Transverse colon (tissue), 4 donors: ENCODE measurements at regions not wholly inside any gene's neighbourhood (a gene's known extent, or its start where the extent isn't known, plus 50 kb on each side); places are given as distances from the start of the nearest gene placed in this dataset.

Source experiments
- DNase-seq: peaks from one replicate; pipeline ENCODE4 v3.0.0-alpha.2; 2019
- H3K27ac ChIP-seq, 4 donors: fragments of 200-600 bp; sonication (generic); 2 replicates each; pipeline ENCODE4 v1.5.1; 2016 to 2018; ENCODE audit warnings: inconsistent platforms in 4 of 4
- H3K27me3 ChIP-seq: fragments of 200-600 bp; sonication (generic); 2 replicates; pipeline ENCODE4 v1.5.1; 2017; ENCODE audit warnings: inconsistent platforms
- H3K36me3 ChIP-seq, 4 donors: fragments of 200-600 bp; sonication (generic); 2 replicates each; pipeline ENCODE4 v1.5.1; 2017 to 2019; ENCODE audit warnings: inconsistent platforms in 4 of 4
- H3K4me1 ChIP-seq, 4 donors: fragments of 200-600 bp; sonication (generic); 2 replicates each; pipeline ENCODE4 v1.5.1; 2017 to 2020; ENCODE audit warnings: inconsistent platforms in 4 of 4
- H3K4me3 ChIP-seq, 4 donors: fragments of 200-600 bp; sonication (generic); 1 replicate in 1 of 4; 2 replicates in 3 of 4; pipeline versions ENCODE4 v1.5.1 to v1.6.1; 2017 to 2019; ENCODE audit warnings: inconsistent platforms in 4 of 4
- H3K9me3 ChIP-seq, 2 donors: fragments of 200-600 bp; sonication (generic); 2 replicates each; pipeline ENCODE4 v1.5.1; 2017 to 2019; ENCODE audit warnings: inconsistent platforms in 2 of 2
- EP300 ChIP-seq: sonication (generic); formaldehyde crosslinking; IDR thresholded peaks from one replicate; pipeline ENCODE4 v1.6.1; 2017; ENCODE audit warnings: antibody characterized with exemption, low read depth
- POLR2A ChIP-seq: fragments of 450-650 bp; IDR thresholded peaks from one replicate; pipeline ENCODE4 v1.6.1; 2016; ENCODE audit warnings: antibody characterized with exemption, mild to moderate bottlenecking, moderate library complexity
- POLR2AphosphoS5 ChIP-seq, 3 donors: sonication (generic); formaldehyde crosslinking; IDR thresholded peaks; one replicate each; pipeline ENCODE4 v1.6.1; 2016; ENCODE audit warnings: antibody characterized with exemption in 3 of 3
- whole genome bisulfite sequencing, 2 donors: methylation state at CpG; one replicate each; pipeline ENCODE4 v1.1.5; 2018; ENCODE audit warnings: low coverage in 1 of 2; 5-methylcytosine and 5-hydroxymethylcytosine counted together
- in situ Hi-C, 4 donors: fragments of 200-750 bp; cut with MboI; loops; one replicate each; pipeline versions ENCODE4 v1.15.0 to v1.15.1; 2017; ENCODE audit warnings: low sequenced_read_pairs in 3 of 4, low pct_ligation_motif_present in 1 of 4, low pct_unique_long_range_greater_than_20kb in 1 of 4
- intact Hi-C: fragments of 100-400 bp; cut with DNase I; formaldehyde crosslinking; loops from one replicate; pipeline ENCODE4 v1.15.1; 2023; ENCODE audit warnings: low total_unique reads
- TF ChIP-seq, protein P1 (sequence below), 5 experiments: fragments of 200-600 bp in 3 of 5; fragments of 450-650 bp in 2 of 5; sonication (generic) in 3 of 5; IDR thresholded peaks; 1 replicate in 2 of 5; 2 replicates in 3 of 5; pipeline ENCODE4 v1.5.1; 2016 to 2017; ENCODE audit warnings: antibody characterized with exemption in 5 of 5, inconsistent platforms in 3 of 5, mild to moderate bottlenecking in 2 of 5, moderate library complexity in 1 of 5

DNA sequence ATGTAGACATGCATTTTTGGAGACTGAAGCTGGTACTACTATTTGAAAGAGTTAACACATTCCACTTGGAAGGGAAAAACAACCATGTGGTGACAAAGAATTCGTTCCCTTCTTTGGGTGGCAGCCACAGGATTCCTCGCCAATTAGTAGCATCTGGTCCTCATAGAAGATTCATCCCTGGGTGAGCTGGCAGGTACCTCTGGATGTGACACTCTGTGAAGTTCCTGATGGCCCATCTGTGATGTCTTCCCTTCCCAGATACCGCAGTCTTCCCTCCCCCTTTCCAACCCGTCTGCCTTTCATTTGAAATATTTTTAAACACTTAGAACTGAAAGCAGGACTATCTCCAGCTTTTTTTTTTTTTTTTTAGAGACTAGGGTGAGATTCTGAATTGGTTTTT is 569.5 kb downstream of the TYW1 start:
- DNase-seq = no peak
- no peaks in the 10 kb centered on the region for H3K9me3 ChIP-seq
- no peaks in the 10 kb centered on the region for H3K36me3 ChIP-seq
- in situ Hi-C loops (no loop called here), intact Hi-C loops (no loop called here)
- H3K4me3 ChIP-seq = no peak overlapping the region
- H3K27ac ChIP-seq = no peak overlapping the region
- H3K27me3 ChIP-seq = no peaks in the 10 kb centered on the region
- 64 to 70% methylated on average over 4 of the region's 4 CpGs for WGBS, 2 donors
- no peaks in the 10 kb centered on the region for H3K4me1 ChIP-seq
- TF ChIP-seq EP300 (no peak), POLR2A (no peak), POLR2AphosphoS5 (IDR thresholded peaks at IDR 0.05) (no peak)
- TF ChIP-seq, protein P1, sequence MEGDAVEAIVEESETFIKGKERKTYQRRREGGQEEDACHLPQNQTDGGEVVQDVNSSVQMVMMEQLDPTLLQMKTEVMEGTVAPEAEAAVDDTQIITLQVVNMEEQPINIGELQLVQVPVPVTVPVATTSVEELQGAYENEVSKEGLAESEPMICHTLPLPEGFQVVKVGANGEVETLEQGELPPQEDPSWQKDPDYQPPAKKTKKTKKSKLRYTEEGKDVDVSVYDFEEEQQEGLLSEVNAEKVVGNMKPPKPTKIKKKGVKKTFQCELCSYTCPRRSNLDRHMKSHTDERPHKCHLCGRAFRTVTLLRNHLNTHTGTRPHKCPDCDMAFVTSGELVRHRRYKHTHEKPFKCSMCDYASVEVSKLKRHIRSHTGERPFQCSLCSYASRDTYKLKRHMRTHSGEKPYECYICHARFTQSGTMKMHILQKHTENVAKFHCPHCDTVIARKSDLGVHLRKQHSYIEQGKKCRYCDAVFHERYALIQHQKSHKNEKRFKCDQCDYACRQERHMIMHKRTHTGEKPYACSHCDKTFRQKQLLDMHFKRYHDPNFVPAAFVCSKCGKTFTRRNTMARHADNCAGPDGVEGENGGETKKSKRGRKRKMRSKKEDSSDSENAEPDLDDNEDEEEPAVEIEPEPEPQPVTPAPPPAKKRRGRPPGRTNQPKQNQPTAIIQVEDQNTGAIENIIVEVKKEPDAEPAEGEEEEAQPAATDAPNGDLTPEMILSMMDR (IDR thresholded peaks at IDR 0.05) = no peak

DNA sequence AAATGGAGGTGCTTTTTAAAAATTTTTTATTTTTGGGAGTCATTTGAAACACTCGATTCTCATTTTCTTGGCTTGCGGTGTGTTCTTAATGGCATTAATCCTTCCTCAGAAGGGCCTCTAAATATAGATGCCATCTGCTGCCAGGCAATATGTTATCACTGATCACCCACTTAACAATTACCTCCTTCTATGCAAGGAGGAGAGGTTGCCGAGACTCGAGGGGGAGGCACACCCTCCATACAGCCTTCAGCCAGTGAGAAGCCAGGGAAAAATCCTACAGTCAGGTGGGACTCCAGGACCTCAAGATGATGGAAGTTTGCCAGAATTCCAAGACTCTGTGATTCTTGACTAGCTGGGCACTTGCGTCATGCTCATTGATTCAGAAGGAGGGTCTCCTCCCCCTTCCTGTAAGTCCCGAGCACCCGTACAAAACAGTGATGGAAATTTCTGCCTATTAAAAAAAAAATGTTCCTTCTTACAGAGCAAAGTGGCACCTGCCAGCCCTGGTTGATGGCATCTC is 574.5 kb downstream of the TYW1 start:
- DNase-seq = no peak
- H3K27ac ChIP-seq = no peak overlapping the region
- H3K36me3 ChIP-seq = no peaks in the 10 kb centered on the region
- no peaks in the 10 kb centered on the region for H3K9me3 ChIP-seq
- TF ChIP-seq, protein P1 (IDR thresholded peaks at IDR 0.05) = no peak
- TF ChIP-seq POLR2AphosphoS5 (IDR thresholded peaks at IDR 0.05) = no peak
- TF ChIP-seq EP300 = no peak
- TF ChIP-seq POLR2A = no peak
- H3K27me3 ChIP-seq = no peaks in the 10 kb centered on the region
- H3K4me3 ChIP-seq = no peak overlapping the region
- no peaks in the 10 kb centered on the region for H3K4me1 ChIP-seq
- WGBS, 2 donors = 80 to 90% methylated on average over 2 to 7 of the region's 7 CpGs
- in situ Hi-C loops = no loop called here
- intact Hi-C loops = no loop called here

DNA sequence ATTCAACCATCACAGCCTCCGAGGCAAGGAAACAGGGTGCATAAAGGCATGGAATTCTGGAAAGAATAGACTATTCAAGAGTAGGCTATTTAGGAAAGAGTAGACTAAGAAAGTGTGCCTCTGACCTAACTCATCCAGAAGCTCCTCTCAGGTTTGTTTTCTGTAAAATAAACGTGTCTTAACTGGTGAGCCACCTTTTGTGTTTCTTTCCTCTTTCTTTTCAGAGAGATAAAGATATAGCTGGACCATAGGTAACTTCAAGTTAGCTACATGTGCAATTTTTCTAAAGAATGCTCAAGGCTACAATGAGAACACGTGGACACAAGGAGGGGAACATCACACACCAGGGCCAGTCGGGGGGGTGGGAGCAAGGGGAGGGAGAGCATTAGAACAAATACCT is 577.0 kb downstream of the TYW1 start:
- DNase-seq = no peak
- intact Hi-C loops (no loop called here), in situ Hi-C loops (no loop called here)
- no peaks in the 10 kb centered on the region for H3K36me3 ChIP-seq
- H3K4me3 ChIP-seq = no peak overlapping the region
- no peaks in the 10 kb centered on the region for H3K27me3 ChIP-seq
- no peak overlapping the region for H3K27ac ChIP-seq
- WGBS, 2 donors = 78 to 83% methylated on average over 3 to 4 of the region's 4 CpGs
- no peak for TF ChIP-seq POLR2A
- TF ChIP-seq, protein P1 (IDR thresholded peaks at IDR 0.05) = no peak
- no peak for TF ChIP-seq EP300
- TF ChIP-seq POLR2AphosphoS5 (IDR thresholded peaks at IDR 0.05) = no peak
- no peaks in the 10 kb centered on the region for H3K9me3 ChIP-seq
- no peaks in the 10 kb centered on the region for H3K4me1 ChIP-seq

DNA sequence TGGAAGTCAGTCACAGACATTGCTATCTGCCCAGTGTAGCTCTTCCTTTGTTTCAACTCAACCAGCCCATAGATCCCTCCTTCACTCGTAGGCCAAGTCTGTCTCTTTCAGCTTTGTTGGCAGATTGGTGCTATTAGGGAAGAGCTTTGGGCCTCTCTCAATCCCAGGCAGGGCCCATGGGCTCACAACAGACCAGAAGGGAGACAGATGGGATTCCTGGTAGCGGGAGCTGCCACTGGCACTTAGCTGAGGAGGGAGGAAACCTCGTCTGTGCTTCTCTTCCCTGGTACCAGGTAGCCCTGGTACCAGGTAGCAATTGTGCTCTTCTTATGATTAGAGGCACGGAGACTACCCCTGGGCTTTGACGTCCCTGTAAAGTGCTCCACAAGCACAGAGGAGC is 592.0 kb downstream of the TYW1 start:
- H3K9me3 ChIP-seq = peaks cover 0 to 5% of the 10 kb centered on the region in 2 donors
- no peaks in the 10 kb centered on the region for H3K27me3 ChIP-seq
- WGBS, 2 donors = 76% methylated on average over 5 of the region's 5 CpGs; no CpG with 5 or more reads in 1 of the 2 donors
- H3K4me1 ChIP-seq = no peaks in the 10 kb centered on the region
- no peaks in the 10 kb centered on the region for H3K36me3 ChIP-seq
- in situ Hi-C loops (no loop called here), intact Hi-C loops (no loop called here)
- TF ChIP-seq POLR2A (no peak), POLR2AphosphoS5 (IDR thresholded peaks at IDR 0.05) (no peak), EP300 (no peak)
- TF ChIP-seq, protein P1 (IDR thresholded peaks at IDR 0.05) = no peak
- no peak for DNase-seq
- no peak overlapping the region for H3K4me3 ChIP-seq
- no peak overlapping the region for H3K27ac ChIP-seq
